ENCODE measurements at regions not wholly inside any gene's neighbourhood (a gene's known extent, or its start where the extent isn't known, plus 50 kb on each side); places are given as distances from the start of the nearest gene placed in this dataset.

GRCh38 chr2:195413944-195414343 is 243.1 kb upstream of the SLC39A10 start:
- Histone ChIP-seq H3K9me3 (ENCODE audit: low read length) (no peaks in the 10 kb centered on the region), H3K36me3 (ENCODE audit: insufficient read depth, low read length) (no peaks in the 10 kb centered on the region), H3K27ac (ENCODE audit: low read depth, low read length, poor library complexity, severe bottlenecking) (no peak overlapping the region), H3K4me2 (ENCODE audit: low read length) (no peak overlapping the region), H4K20me1 (ENCODE audit: insufficient read depth, low read length) (no peaks in the 10 kb centered on the region), H3K4me1 (ENCODE audit: insufficient read depth, low read length, poor library complexity, severe bottlenecking) (peaks cover 11% of the 10 kb centered on the region), H2AFZ (ENCODE audit: low read length) (peak overlapping the region; percentile 25; the same call in 1 of the 2 replicates), H3K9me2 (ENCODE audit: insufficient read depth, low read length) (no peaks in the 10 kb centered on the region), H3K79me2 (ENCODE audit: insufficient read depth, low read depth, low read length) (no peaks in the 10 kb centered on the region), H3K4me3 (ENCODE audit: low read depth, low read length, poor library complexity, severe bottlenecking) (no peak overlapping the region)
- ChIA-PET POLR2A (no interaction called here), CTCF (ENCODE audit: unreplicated experiment) (no interaction called here)
- peak; percentile 6 for DNase-seq (ENCODE audit: low spot score)
- no TSS peak for BruUV-seq (replicated peaks)
- TF ChIP-seq, protein P1, sequence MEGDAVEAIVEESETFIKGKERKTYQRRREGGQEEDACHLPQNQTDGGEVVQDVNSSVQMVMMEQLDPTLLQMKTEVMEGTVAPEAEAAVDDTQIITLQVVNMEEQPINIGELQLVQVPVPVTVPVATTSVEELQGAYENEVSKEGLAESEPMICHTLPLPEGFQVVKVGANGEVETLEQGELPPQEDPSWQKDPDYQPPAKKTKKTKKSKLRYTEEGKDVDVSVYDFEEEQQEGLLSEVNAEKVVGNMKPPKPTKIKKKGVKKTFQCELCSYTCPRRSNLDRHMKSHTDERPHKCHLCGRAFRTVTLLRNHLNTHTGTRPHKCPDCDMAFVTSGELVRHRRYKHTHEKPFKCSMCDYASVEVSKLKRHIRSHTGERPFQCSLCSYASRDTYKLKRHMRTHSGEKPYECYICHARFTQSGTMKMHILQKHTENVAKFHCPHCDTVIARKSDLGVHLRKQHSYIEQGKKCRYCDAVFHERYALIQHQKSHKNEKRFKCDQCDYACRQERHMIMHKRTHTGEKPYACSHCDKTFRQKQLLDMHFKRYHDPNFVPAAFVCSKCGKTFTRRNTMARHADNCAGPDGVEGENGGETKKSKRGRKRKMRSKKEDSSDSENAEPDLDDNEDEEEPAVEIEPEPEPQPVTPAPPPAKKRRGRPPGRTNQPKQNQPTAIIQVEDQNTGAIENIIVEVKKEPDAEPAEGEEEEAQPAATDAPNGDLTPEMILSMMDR (conservative IDR thresholded peaks at IDR 0.05; ENCODE audit: low read length), result no peak
- no peak for TF ChIP-seq EZH2phosphoT487 (IDR thresholded peaks at IDR 0.05; ENCODE audit: borderline replicate concordance, low read depth, low read length)
- intact Hi-C loops (cut with micrococcal nuclease; ENCODE audit: unreplicated experiment), result no loop called here

- TF ChIP-seq, protein P1 (conservative IDR thresholded peaks at IDR 0.05; ENCODE audit: low read length), result no peak
- no peak for TF ChIP-seq EZH2phosphoT487 (IDR thresholded peaks at IDR 0.05; ENCODE audit: borderline replicate concordance, low read depth, low read length)
- intact Hi-C loops (cut with micrococcal nuclease; ENCODE audit: unreplicated experiment), result no loop called here
- peaks cover 11% of the 10 kb centered on the region for H3K4me1 ChIP-seq (ENCODE audit: insufficient read depth, low read length, poor library complexity, severe bottlenecking)
- no peak for DNase-seq (ENCODE audit: low spot score)
- no peaks in the 10 kb centered on the region for H4K20me1 ChIP-seq (ENCODE audit: insufficient read depth, low read length)
- no peaks in the 10 kb centered on the region for H3K9me2 ChIP-seq (ENCODE audit: insufficient read depth, low read length)
- ChIA-PET CTCF (ENCODE audit: unreplicated experiment) (no interaction called here), POLR2A (interaction anchor here (1.0 kb wide), 1 partner anchor 19 kb away, joined by 3 read pairs; no protein-coding TSS in a partner anchor)
- no peak overlapping the region for H3K4me3 ChIP-seq (ENCODE audit: low read depth, low read length, poor library complexity, severe bottlenecking)
- peak overlapping the region; percentile 17; the same call in 1 of the 2 replicates for H2AFZ ChIP-seq (ENCODE audit: low read length)
- no peak overlapping the region for H3K4me2 ChIP-seq (ENCODE audit: low read length)
- H3K36me3 ChIP-seq (ENCODE audit: insufficient read depth, low read length), result no peaks in the 10 kb centered on the region
- no peak overlapping the region for H3K27ac ChIP-seq (ENCODE audit: low read depth, low read length, poor library complexity, severe bottlenecking)
- BruUV-seq (replicated peaks), result no TSS peak
- H3K9me3 ChIP-seq (ENCODE audit: low read length), result no peaks in the 10 kb centered on the region
- H3K79me2 ChIP-seq (ENCODE audit: insufficient read depth, low read depth, low read length), result no peaks in the 10 kb centered on the region
Measured at GRCh38 chr2:195413422-195413821, 243.6 kb upstream of the SLC39A10 start.

GRCh38 chr2:195411219-195411687 is 245.8 kb upstream of the SLC39A10 start:
- Histone ChIP-seq H3K4me2 (ENCODE audit: low read length) (no peak overlapping the region), H3K9me2 (ENCODE audit: insufficient read depth, low read length) (no peaks in the 10 kb centered on the region), H3K4me3 (ENCODE audit: low read depth, low read length, poor library complexity, severe bottlenecking) (no peak overlapping the region), H3K27ac (ENCODE audit: low read depth, low read length, poor library complexity, severe bottlenecking) (no peak overlapping the region), H3K9me3 (ENCODE audit: low read length) (no peaks in the 10 kb centered on the region), H2AFZ (ENCODE audit: low read length) (no peak overlapping the region), H3K79me2 (ENCODE audit: insufficient read depth, low read depth, low read length) (no peaks in the 10 kb centered on the region), H3K4me1 (ENCODE audit: insufficient read depth, low read length, poor library complexity, severe bottlenecking) (peaks cover 11% of the 10 kb centered on the region), H3K36me3 (ENCODE audit: insufficient read depth, low read length) (no peaks in the 10 kb centered on the region), H4K20me1 (ENCODE audit: insufficient read depth, low read length) (no peaks in the 10 kb centered on the region)
- intact Hi-C loops (cut with micrococcal nuclease; ENCODE audit: unreplicated experiment), result no loop called here
- no TSS peak for BruUV-seq (replicated peaks)
- TF ChIP-seq EZH2phosphoT487 (IDR thresholded peaks at IDR 0.05; ENCODE audit: borderline replicate concordance, low read depth, low read length), result no peak
- TF ChIP-seq, protein P1 (conservative IDR thresholded peaks at IDR 0.05; ENCODE audit: low read length), result no peak
- ChIA-PET POLR2A (no interaction called here), CTCF (ENCODE audit: unreplicated experiment) (no interaction called here)
- no peak for DNase-seq (ENCODE audit: low spot score)
